ENCODE measurements at regions not wholly inside any gene's neighbourhood (a gene's known extent, or its start where the extent isn't known, plus 50 kb on each side); places are given as distances from the start of the nearest gene placed in this dataset.
"Not testable (repeated sequence)": the region's sequence is repeated elsewhere in the genome, so short reads cannot be mapped to it uniquely, and the experiment has no call there.

GRCh38 chr4:141860974-141861373, 224.6 kb downstream of the IL15 start:
- no peak for TF ChIP-seq CTCF (IDR thresholded peaks at IDR 0.05)
- H3K9me3 Mint-ChIP-seq (ENCODE audit: low read depth): peaks cover 5% of the 10 kb centered on the region
- H3K4me3 Mint-ChIP-seq (ENCODE audit: unreplicated experiment): no peak overlapping the region
- H3K27me3 Mint-ChIP-seq (ENCODE audit: low read depth): peaks cover 5% of the 10 kb centered on the region
- no peak overlapping the region for H3K27ac Mint-ChIP-seq (ENCODE audit: unreplicated experiment)
- no peak for DNase-seq (ENCODE audit: low spot score)
- H3K4me1 Mint-ChIP-seq (ENCODE audit: low read depth): no peaks in the 10 kb centered on the region
- H3K36me3 Mint-ChIP-seq (ENCODE audit: low read depth): peaks cover 2% of the 10 kb centered on the region

- H3K27ac Mint-ChIP-seq (ENCODE audit: unreplicated experiment): no peak overlapping the region
- peaks cover 1% of the 10 kb centered on the region for H3K36me3 Mint-ChIP-seq (ENCODE audit: low read depth)
- peaks cover 27% of the 10 kb centered on the region for H3K9me3 Mint-ChIP-seq (ENCODE audit: low read depth)
- no peak for DNase-seq (ENCODE audit: low spot score)
- no peak overlapping the region for H3K4me3 Mint-ChIP-seq (ENCODE audit: unreplicated experiment)
- no peak for TF ChIP-seq CTCF (IDR thresholded peaks at IDR 0.05)
- H3K27me3 Mint-ChIP-seq (ENCODE audit: low read depth): peaks cover 1% of the 10 kb centered on the region
- peaks cover 2% of the 10 kb centered on the region for H3K4me1 Mint-ChIP-seq (ENCODE audit: low read depth)
Measured at GRCh38 chr4:141870152-141870551, 233.8 kb downstream of the IL15 start.

- no peak overlapping the region for H3K4me3 Mint-ChIP-seq (ENCODE audit: unreplicated experiment)
- TF ChIP-seq CTCF (IDR thresholded peaks at IDR 0.05): no peak
- peaks cover 36% of the 10 kb centered on the region for H3K9me3 Mint-ChIP-seq (ENCODE audit: low read depth)
- peaks cover 3% of the 10 kb centered on the region for H3K36me3 Mint-ChIP-seq (ENCODE audit: low read depth)
- H3K27ac Mint-ChIP-seq (ENCODE audit: unreplicated experiment): no peak overlapping the region
- H3K4me1 Mint-ChIP-seq (ENCODE audit: low read depth): peaks cover 2% of the 10 kb centered on the region
- H3K27me3 Mint-ChIP-seq (ENCODE audit: low read depth): peaks cover 1% of the 10 kb centered on the region
- no peak for DNase-seq (ENCODE audit: low spot score)
Measured at GRCh38 chr4:141871086-141871770, 234.8 kb downstream of the IL15 start.

GRCh38 chr4:141882650-141883049, 246.3 kb downstream of the IL15 start:
- not testable (repeated sequence) for H3K27me3 Mint-ChIP-seq (ENCODE audit: low read depth); H3K4me1 Mint-ChIP-seq (ENCODE audit: low read depth); H3K27ac Mint-ChIP-seq (ENCODE audit: unreplicated experiment); DNase-seq (ENCODE audit: low spot score); H3K9me3 Mint-ChIP-seq (ENCODE audit: low read depth); H3K36me3 Mint-ChIP-seq (ENCODE audit: low read depth)
- H3K4me3 Mint-ChIP-seq (ENCODE audit: unreplicated experiment): peak overlapping the region; percentile 12

DNA sequence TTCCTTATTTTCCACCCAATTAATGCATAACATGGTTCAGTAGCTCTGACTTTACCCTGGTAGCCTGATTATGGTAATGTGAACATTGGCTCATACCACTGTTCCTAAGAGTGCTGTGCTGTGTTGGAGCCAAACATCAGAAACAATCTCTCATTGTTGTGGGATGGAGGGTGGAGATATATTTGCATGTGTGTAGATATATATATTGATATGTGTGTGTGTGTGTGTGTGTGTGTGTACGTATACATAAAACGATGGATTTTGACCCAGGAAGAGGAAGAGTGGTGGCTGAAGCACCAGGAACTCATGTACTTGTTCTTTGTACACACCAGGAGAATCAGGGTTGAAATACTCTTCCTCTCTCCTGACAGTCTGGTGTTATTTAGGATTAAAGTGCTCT, 247.7 kb downstream of the IL15 start:
- H3K36me3 Mint-ChIP-seq (ENCODE audit: low read depth): no peaks in the 10 kb centered on the region
- no peak overlapping the region for H3K4me3 Mint-ChIP-seq (ENCODE audit: unreplicated experiment)
- no peaks in the 10 kb centered on the region for H3K27me3 Mint-ChIP-seq (ENCODE audit: low read depth)
- peaks cover 3% of the 10 kb centered on the region for H3K4me1 Mint-ChIP-seq (ENCODE audit: low read depth)
- no peak for DNase-seq (ENCODE audit: low spot score)
- H3K27ac Mint-ChIP-seq (ENCODE audit: unreplicated experiment): no peak overlapping the region
- no peaks in the 10 kb centered on the region for H3K9me3 Mint-ChIP-seq (ENCODE audit: low read depth)
- no peak for TF ChIP-seq CTCF (IDR thresholded peaks at IDR 0.05)

- Mint-ChIP-seq H3K4me1 (ENCODE audit: low read depth) (peaks cover 3% of the 10 kb centered on the region), H3K36me3 (ENCODE audit: low read depth) (no peaks in the 10 kb centered on the region), H3K27ac (ENCODE audit: unreplicated experiment) (no peak overlapping the region), H3K27me3 (ENCODE audit: low read depth) (no peaks in the 10 kb centered on the region), H3K4me3 (ENCODE audit: unreplicated experiment) (no peak overlapping the region), H3K9me3 (ENCODE audit: low read depth) (no peaks in the 10 kb centered on the region)
- no peak for TF ChIP-seq CTCF (IDR thresholded peaks at IDR 0.05)
- DNase-seq (ENCODE audit: low spot score): no peak
Measured at GRCh38 chr4:141885112-141885511, 248.7 kb downstream of the IL15 start.

Measured in chondrocyte (in vitro differentiated cells).